IMR-90 (cell line): ENCODE measurements at regions not wholly inside any gene's neighbourhood (a gene's known extent, or its start where the extent isn't known, plus 50 kb on each side); places are given as distances from the start of the nearest gene placed in this dataset.

ENCODE experiments used
- ATAC-seq: fragments of 200-7000 bp; cut with Tn5 transposase; 2 replicates; pipeline ENCODE4 v1.9.1; 2020; ENCODE audit warnings: low read depth, mild to moderate bottlenecking, moderate library complexity
- BruUV-seq: library from RNA; stranded (reverse); fragments of 400-500 nt; replicated peaks from 2 replicates; lab custom pipeline; 2021; lab: Mats Ljungman, UMichigan
- CTCF ChIA-PET: fragments of 300-600 bp; formaldehyde crosslinking; extraction: SDS; loops from one replicate; lab custom pipeline; 2021; ENCODE audit warnings: antibody characterized with exemption; lab: Yijun Ruan, JAX
- POLR2A ChIA-PET: fragments of 300-600 bp; sonication (Branson Sonifier 250); formaldehyde crosslinking; loops from one replicate; lab custom pipeline; 2022; ENCODE audit warnings: antibody characterized with exemption; ENCODE audit not compliant: unreplicated experiment; lab: Charles Lee
- DNase-seq: peaks from one replicate; pipeline ENCODE4 v3.0.0; 2013
- H2AFZ ChIP-seq: replicated peaks from 2 replicates; pipeline ENCODE3; 2013; ENCODE audit warnings: low read length, mild to moderate bottlenecking; ENCODE audit not compliant: poor library complexity
- H2AK5ac ChIP-seq: 2 replicates; pipeline ENCODE4 v1.6.1; 2013; ENCODE audit warnings: low read depth, low read length, inconsistent platforms
- H2AK9ac ChIP-seq: replicated peaks from 2 replicates; pipeline ENCODE3; 2013; ENCODE audit warnings: mild to moderate bottlenecking, low read depth, low read length, moderate library complexity; ENCODE audit not compliant: poor library complexity
- H2BK120ac ChIP-seq: 2 replicates; pipeline ENCODE4 v1.6.1; 2013; ENCODE audit warnings: low read depth, low read length, inconsistent platforms
- H2BK15ac ChIP-seq: 3 replicates; pipeline ENCODE4 v1.6.1; 2013; ENCODE audit warnings: low read depth, low read length, inconsistent platforms
- H2BK20ac ChIP-seq: 2 replicates; pipeline ENCODE4 v1.6.1; 2013; ENCODE audit warnings: low read depth, mild to moderate bottlenecking, inconsistent platforms, low read length, moderate library complexity
- H2BK5ac ChIP-seq: 2 replicates; pipeline ENCODE4 v1.6.1; 2013; ENCODE audit warnings: mild to moderate bottlenecking, low read depth, low read length, inconsistent platforms; ENCODE audit not compliant: poor library complexity, severe bottlenecking
- H3K14ac ChIP-seq: replicated peaks from 2 replicates; pipeline ENCODE4 v1.6.1; 2013; ENCODE audit warnings: low read depth, low read length, inconsistent platforms
- H3K18ac ChIP-seq: 2 replicates; pipeline ENCODE4 v1.6.1; 2013; ENCODE audit warnings: low read depth, low read length, control low read depth
- H3K23ac ChIP-seq: 2 replicates; pipeline ENCODE4 v1.6.1; 2013; ENCODE audit warnings: low read depth, low read length, inconsistent platforms
- H3K27ac ChIP-seq: 2 replicates; pipeline ENCODE4 v1.5.1; 2013; ENCODE audit warnings: mild to moderate bottlenecking, control low read depth, low read length; ENCODE audit not compliant: insufficient read depth
- H3K27me3 ChIP-seq: 2 replicates; pipeline ENCODE4 v1.6.1; 2013; ENCODE audit warnings: low read length; ENCODE audit not compliant: control insufficient read depth, insufficient read depth
- H3K36me3 ChIP-seq: 2 replicates; pipeline ENCODE4 v1.6.1; 2013; ENCODE audit warnings: low read length, mixed read lengths; ENCODE audit not compliant: control insufficient read depth, insufficient read depth
- H3K4ac ChIP-seq: 2 replicates; pipeline ENCODE4 v1.6.1; 2013; ENCODE audit warnings: low read depth, low read length, inconsistent platforms
- H3K4me1 ChIP-seq: 2 replicates; pipeline ENCODE4 v1.6.1; 2013; ENCODE audit warnings: low read length, mixed read lengths; ENCODE audit not compliant: control insufficient read depth, insufficient read depth
- H3K4me2 ChIP-seq: 2 replicates; pipeline ENCODE4 v1.6.1; 2013; ENCODE audit warnings: low read depth, mild to moderate bottlenecking, control low read depth, low read length, moderate library complexity
- H3K4me3 ChIP-seq: 2 replicates; pipeline ENCODE4 v1.5.1; 2013; ENCODE audit warnings: low read depth, mild to moderate bottlenecking, control low read depth, low read length, moderate library complexity; ENCODE audit not compliant: insufficient read depth
- H3K56ac ChIP-seq: 2 replicates; pipeline ENCODE4 v1.6.1; 2013; ENCODE audit warnings: low read length, inconsistent platforms; ENCODE audit not compliant: insufficient read depth; ENCODE audit errors: extremely low read depth
- H3K79me1 ChIP-seq, 2 experiments: 2 replicates each; pipeline ENCODE4 v1.6.1; 2013; ENCODE audit warnings: low read length in 2 of 2, inconsistent platforms in 1 of 2, low read depth in 1 of 2
- H3K9ac ChIP-seq: 2 replicates; pipeline ENCODE4 v1.6.1; 2013; ENCODE audit warnings: low read depth, low read length, control low read depth
- H3K9me1 ChIP-seq: 2 replicates; pipeline ENCODE4 v1.6.1; 2013; ENCODE audit warnings: low read length, inconsistent platforms; ENCODE audit not compliant: insufficient read depth
- H3K9me3 ChIP-seq: 2 replicates; pipeline ENCODE4 v1.6.1; 2013; ENCODE audit warnings: low read length; ENCODE audit not compliant: control insufficient read depth, insufficient read depth
- H4K20me1 ChIP-seq: 2 replicates; pipeline ENCODE4 v1.6.1; 2013; ENCODE audit warnings: low read length, inconsistent platforms; ENCODE audit not compliant: insufficient read depth
- H4K5ac ChIP-seq: 2 replicates; pipeline ENCODE4 v1.6.1; 2013; ENCODE audit warnings: mild to moderate bottlenecking, low read depth, low read length, control low read depth
- H4K8ac ChIP-seq, 2 experiments: 2 replicates each; pipeline ENCODE4 v1.6.1; 2013; ENCODE audit warnings: low read depth in 2 of 2, low read length in 2 of 2, control low read depth in 1 of 2, inconsistent platforms in 1 of 2
- H4K91ac ChIP-seq: 2 replicates; pipeline ENCODE4 v1.6.1; 2013; ENCODE audit warnings: low read depth, low read length, inconsistent platforms; ENCODE audit not compliant: insufficient read depth
- BHLHE40 ChIP-seq: fragments of 150-350 bp; IDR thresholded peaks from 2 replicates; pipeline ENCODE4 v1.6.1; 2016; ENCODE audit warnings: mild to moderate bottlenecking, low read depth, low read length
- CEBPB ChIP-seq: IDR thresholded peaks from 2 replicates; pipeline ENCODE4 v1.6.1; 2012; ENCODE audit warnings: low read depth, low read length, improper control_type of control experiment
- CHD1 ChIP-seq: IDR thresholded peaks from 2 replicates; pipeline ENCODE4 v1.6.1; 2012; ENCODE audit warnings: low read depth, low read length, improper control_type of control experiment
- CTCF ChIP-seq: conservative IDR thresholded peaks from 2 replicates; pipeline ENCODE4 v1.5.1; 2012; ENCODE audit warnings: mild to moderate bottlenecking, low read depth, low read length, improper control_type of control experiment
- ELK1 ChIP-seq: fragments of 150-350 bp; IDR thresholded peaks from 2 replicates; pipeline ENCODE4 v1.6.1; 2016; ENCODE audit warnings: low read depth, mild to moderate bottlenecking, low read length, moderate library complexity, borderline replicate concordance
- MAFK ChIP-seq: IDR thresholded peaks from 2 replicates; pipeline ENCODE4 v1.6.1; 2012; ENCODE audit warnings: low read depth, low read length, improper control_type of control experiment
- MAZ ChIP-seq: IDR thresholded peaks from 2 replicates; pipeline ENCODE4 v1.6.1; 2012; ENCODE audit warnings: low read depth, mild to moderate bottlenecking, low read length, improper control_type of control experiment, moderate library complexity, borderline replicate concordance
- NFE2L2 ChIP-seq: fragments of 150-350 bp; IDR thresholded peaks from 2 replicates; pipeline ENCODE4 v1.6.1; 2016; ENCODE audit warnings: low read depth, mild to moderate bottlenecking, low read length
- RAD21 ChIP-seq: IDR thresholded peaks from 2 replicates; pipeline ENCODE4 v1.6.1; 2012; ENCODE audit warnings: low read length, improper control_type of control experiment
- RCOR1 ChIP-seq: IDR thresholded peaks from 2 replicates; pipeline ENCODE4 v1.6.1; 2012; ENCODE audit warnings: mild to moderate bottlenecking, low read length, improper control_type of control experiment; ENCODE audit not compliant: insufficient replicate concordance
- RFX5 ChIP-seq: IDR thresholded peaks from 2 replicates; pipeline ENCODE4 v1.8.0; 2012; ENCODE audit warnings: low read depth, mild to moderate bottlenecking, low read length, moderate library complexity
- SMC3 ChIP-seq: fragments of 150-350 bp; IDR thresholded peaks from 2 replicates; pipeline ENCODE4 v1.6.1; 2016; ENCODE audit warnings: low read depth, mild to moderate bottlenecking, antibody characterized with exemption, low read length, moderate library complexity
- WGBS, 2 experiments: methylation state at CpG; one replicate each; pipeline versions ENCODE4 v1.1.5 to v1.1.7; 2013; ENCODE audit warnings: missing lambda C conversion rate in 2 of 2; ENCODE audit not compliant: insufficient read length in 1 of 2; ENCODE audit errors: extremely low coverage in 2 of 2; 5-methylcytosine and 5-hydroxymethylcytosine counted together
- dilution Hi-C: fragments of 300-500 bp; cut with HindIII; formaldehyde crosslinking; loops from one replicate; pipeline ENCODE4 v1.14.3; 2018; ENCODE audit warnings: low sequenced_read_pairs; ENCODE audit not compliant: unreplicated experiment
- in situ Hi-C: fragments of 300-500 bp; cut with MboI; formaldehyde crosslinking; loops from 3 replicates; pipeline ENCODE4 v1.14.3; 2019; ENCODE audit warnings: low sequenced_read_pairs, inconsistent platforms, mixed read lengths
- intact Hi-C: fragments of 100-400 bp; cut with micrococcal nuclease; formaldehyde crosslinking; loops from 2 replicates; pipeline ENCODE4 v1.10.0; 2022
- TF ChIP-seq, protein P1 (sequence below): fragments of 150-350 bp; IDR thresholded peaks from 2 replicates; pipeline ENCODE4 v1.6.1; 2017; ENCODE audit warnings: mild to moderate bottlenecking, antibody characterized with exemption, low read length, low read depth

DNA sequence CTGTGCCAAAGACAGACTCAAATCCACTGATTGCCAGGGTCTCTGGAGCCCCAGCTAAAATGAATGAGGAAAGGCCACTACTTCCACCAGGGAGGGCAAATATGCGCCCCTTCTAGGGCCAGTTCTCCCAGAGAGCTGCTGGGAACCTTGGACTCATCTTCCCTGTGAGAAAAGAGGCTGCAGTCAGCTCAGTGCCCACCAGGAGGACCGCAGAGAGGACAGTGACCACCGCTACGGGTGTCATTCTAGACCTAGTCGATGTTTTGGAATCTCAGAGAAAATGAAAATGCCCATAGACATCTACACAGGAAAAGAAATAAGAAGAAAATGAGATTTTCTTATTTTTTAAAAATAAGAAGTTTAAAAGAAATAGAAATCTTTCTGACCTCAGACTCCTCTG is 235.1 kb downstream of the UQCRFS1 start:
- Histone ChIP-seq H3K9ac (no peak overlapping the region), H3K36me3 (no peaks in the 10 kb centered on the region), H2AK9ac (no peak overlapping the region), H2BK5ac (no peak overlapping the region), H3K23ac (no peak overlapping the region), H4K5ac (no peak overlapping the region), H4K91ac (no peak overlapping the region), H2BK20ac (no peak overlapping the region), H2AFZ (peak overlapping the region; percentile 26), H4K20me1 (no peaks in the 10 kb centered on the region), H3K4me3 (no peak overlapping the region), H3K4me2 (no peak overlapping the region), H3K9me3 (no peaks in the 10 kb centered on the region), H2BK15ac (no peak overlapping the region), H3K18ac (no peak overlapping the region), H3K9me1 (no peaks in the 10 kb centered on the region), H2AK5ac (no peak overlapping the region), H3K56ac (no peak overlapping the region), H3K79me1 (no peaks in the 10 kb centered on the region), H3K27ac (no peak overlapping the region), H2BK120ac (no peak overlapping the region), H3K4ac (no peak overlapping the region), H4K8ac (no peak overlapping the region), H3K14ac (no peak overlapping the region), H3K4me1 (no peaks in the 10 kb centered on the region), H3K27me3 (no peaks in the 10 kb centered on the region)
- CTCF ChIA-PET = no interaction called here
- in situ Hi-C loops = loop anchor here (25.0 kb wide), 1 partner anchor 241 kb away; no protein-coding TSS in a partner anchor
- ATAC-seq (no peak), DNase-seq (no peak)
- no TSS peak for BruUV-seq
- TF ChIP-seq RAD21 = no peak
- TF ChIP-seq, protein P1, sequence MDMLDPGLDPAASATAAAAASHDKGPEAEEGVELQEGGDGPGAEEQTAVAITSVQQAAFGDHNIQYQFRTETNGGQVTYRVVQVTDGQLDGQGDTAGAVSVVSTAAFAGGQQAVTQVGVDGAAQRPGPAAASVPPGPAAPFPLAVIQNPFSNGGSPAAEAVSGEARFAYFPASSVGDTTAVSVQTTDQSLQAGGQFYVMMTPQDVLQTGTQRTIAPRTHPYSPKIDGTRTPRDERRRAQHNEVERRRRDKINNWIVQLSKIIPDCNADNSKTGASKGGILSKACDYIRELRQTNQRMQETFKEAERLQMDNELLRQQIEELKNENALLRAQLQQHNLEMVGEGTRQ = no peak
- no peak for TF ChIP-seq MAFK
- no peak for TF ChIP-seq CTCF
- no peak for TF ChIP-seq NFE2L2
- no peak for TF ChIP-seq ELK1
- TF ChIP-seq CEBPB = no peak
- no peak for TF ChIP-seq CHD1
- TF ChIP-seq RFX5 = no peak
- TF ChIP-seq BHLHE40 = no peak
- TF ChIP-seq RCOR1 = no peak
- no peak for TF ChIP-seq SMC3
- no peak for TF ChIP-seq MAZ
- intact Hi-C loops = no loop called here
- dilution Hi-C loops = no loop called here
- WGBS, 2 experiments = no CpG with 5 or more reads among the region's 5 CpGs
- POLR2A ChIA-PET = no interaction called here
